T47D (cell line): ENCODE measurements at regions not wholly inside any gene's neighbourhood (a gene's known extent, or its start where the extent isn't known, plus 50 kb on each side); places are given as distances from the start of the nearest gene placed in this dataset.

Experiments used
- DNase-seq, 2 experiments: peaks; one replicate each; pipeline versions ENCODE4 v3.0.0 to v3.0.0-alpha.2; 2011 to 2012; ENCODE audit warnings: low read depth in 1 of 2, low spot score in 1 of 2
- JUND ChIP-seq: IDR thresholded peaks from 2 replicates; pipeline ENCODE4 v1.6.1; 2012; ENCODE audit warnings: low read depth
- in situ Hi-C: cut with HindIII; loops from 2 replicates; pipeline ENCODE4 v1.10.0; 2016; ENCODE audit warnings: low sequenced_read_pairs, low pct_unique_long_range_greater_than_20kb

GRCh38 chr19:28283592-28283991 is 929.4 kb downstream of the UQCRFS1 start:
- in situ Hi-C loops, result no loop called here
- TF ChIP-seq JUND, result no peak
- DNase-seq, result no peak

- in situ Hi-C loops, result no loop called here
- no peak for TF ChIP-seq JUND
- no peak for DNase-seq
These were observed 931.3 kb downstream of the UQCRFS1 start for GRCh38 chr19:28281676-28282075.

- no peak for DNase-seq
- no peak for TF ChIP-seq JUND
- in situ Hi-C loops, result no loop called here
These were observed 948.4 kb downstream of the UQCRFS1 start for GRCh38 chr19:28264556-28264955.

- no peak for TF ChIP-seq JUND
- no peak for DNase-seq
- in situ Hi-C loops, result no loop called here
These were observed 954.1 kb downstream of the UQCRFS1 start for GRCh38 chr19:28258829-28259228.

GRCh38 chr19:28257396-28257795 is 955.6 kb downstream of the UQCRFS1 start:
- TF ChIP-seq JUND, result no peak
- in situ Hi-C loops, result no loop called here
- no peak for DNase-seq

GRCh38 chr19:28247243-28247642 is 965.7 kb downstream of the UQCRFS1 start:
- in situ Hi-C loops, result no loop called here
- TF ChIP-seq JUND, result no peak
- DNase-seq, result no peak

- in situ Hi-C loops, result no loop called here
- no peak for DNase-seq
- TF ChIP-seq JUND, result no peak
These were observed 967.0 kb downstream of the UQCRFS1 start for GRCh38 chr19:28245937-28246336.

- TF ChIP-seq JUND, result no peak
- DNase-seq, result peak in 1 of 2 experiments; percentile 11
- in situ Hi-C loops, result no loop called here
These were observed 968.0 kb downstream of the UQCRFS1 start for GRCh38 chr19:28244966-28245365.

- in situ Hi-C loops, result no loop called here
- TF ChIP-seq JUND, result no peak
- peak in 1 of 2 experiments; percentile 49 for DNase-seq
These were observed 970.5 kb downstream of the UQCRFS1 start for GRCh38 chr19:28242317-28242927.

GRCh38 chr19:28239270-28239669 is 973.7 kb downstream of the UQCRFS1 start:
- in situ Hi-C loops, result no loop called here
- TF ChIP-seq JUND, result no peak
- no peak for DNase-seq

GRCh38 chr19:28238270-28238820 is 974.6 kb downstream of the UQCRFS1 start:
- TF ChIP-seq JUND, result no peak
- no peak for DNase-seq
- in situ Hi-C loops, result no loop called here

GRCh38 chr19:28235606-28236125 is 977.3 kb downstream of the UQCRFS1 start:
- in situ Hi-C loops, result no loop called here
- DNase-seq, result no peak
- TF ChIP-seq JUND, result no peak

- no peak for TF ChIP-seq JUND
- DNase-seq, result peak in 1 of 2 experiments; percentile 1
- in situ Hi-C loops, result no loop called here
These were observed 978.3 kb downstream of the UQCRFS1 start for GRCh38 chr19:28234637-28235036.

- in situ Hi-C loops, result no loop called here
- TF ChIP-seq JUND, result no peak
- no peak for DNase-seq
These were observed 984.1 kb downstream of the UQCRFS1 start for GRCh38 chr19:28228854-28229253.
